ENCODE measurements at regions not wholly inside any gene's neighbourhood (a gene's known extent, or its start where the extent isn't known, plus 50 kb on each side); places are given as distances from the start of the nearest gene placed in this dataset.
A peak's percentile ranks its signal among the peaks of the same experiment; 100 is the strongest.
"Not testable (repeated sequence)": the region's sequence is repeated elsewhere in the genome, so short reads cannot be mapped to it uniquely, and the experiment has no call there.

GRCh38 chr1:182003953-182004586, 57.4 kb downstream of the ZNF648 start:
- peak; percentile 30 for DNase-seq (ENCODE audit: low spot score)

- DNase-seq (ENCODE audit: low spot score), result peak; percentile 1
These were observed 58.3 kb downstream of the ZNF648 start for GRCh38 chr1:182003025-182003725.

- no peak for DNase-seq (ENCODE audit: low spot score)
These were observed 58.9 kb downstream of the ZNF648 start for GRCh38 chr1:182002570-182002969.

- no peak for DNase-seq (ENCODE audit: low spot score)
These were observed 62.7 kb downstream of the ZNF648 start for GRCh38 chr1:181998858-181999257.

- no peak for DNase-seq (ENCODE audit: low spot score)
These were observed 69.4 kb downstream of the ZNF648 start for GRCh38 chr1:181992072-181992471.

GRCh38 chr1:181990728-181991127, 70.8 kb downstream of the ZNF648 start:
- no peak for DNase-seq (ENCODE audit: low spot score)

GRCh38 chr1:181989261-181989920, 72.1 kb downstream of the ZNF648 start:
- DNase-seq (ENCODE audit: low spot score), result no peak

GRCh38 chr1:181987996-181988395, 73.5 kb downstream of the ZNF648 start:
- DNase-seq (ENCODE audit: low spot score), result no peak

GRCh38 chr1:181987334-181987895, 74.1 kb downstream of the ZNF648 start:
- no peak for DNase-seq (ENCODE audit: low spot score)

- peak; percentile 4 for DNase-seq (ENCODE audit: low spot score)
These were observed 74.6 kb downstream of the ZNF648 start for GRCh38 chr1:181986907-181987305.

GRCh38 chr1:181985936-181986906, 75.3 kb downstream of the ZNF648 start:
- DNase-seq (ENCODE audit: low spot score), result no peak

GRCh38 chr1:181985281-181985680, 76.2 kb downstream of the ZNF648 start:
- no peak for DNase-seq (ENCODE audit: low spot score)

- no peak for DNase-seq (ENCODE audit: low spot score)
These were observed 77.5 kb downstream of the ZNF648 start for GRCh38 chr1:181984006-181984405.

GRCh38 chr1:181981821-181982220, 79.7 kb downstream of the ZNF648 start:
- DNase-seq (ENCODE audit: low spot score), result no peak

GRCh38 chr1:181972256-181972655, 89.3 kb downstream of the ZNF648 start:
- DNase-seq (ENCODE audit: low spot score), result no peak

- no peak for DNase-seq (ENCODE audit: low spot score)
These were observed 90.1 kb downstream of the ZNF648 start for GRCh38 chr1:181971424-181971823.

- DNase-seq (ENCODE audit: low spot score), result no peak
These were observed 91.6 kb downstream of the ZNF648 start for GRCh38 chr1:181969902-181970301.

GRCh38 chr1:181954696-181955095, 106.8 kb downstream of the ZNF648 start:
- not testable (repeated sequence) for DNase-seq (ENCODE audit: low spot score)

- not testable (repeated sequence) for DNase-seq (ENCODE audit: low spot score)
These were observed 107.3 kb downstream of the ZNF648 start for GRCh38 chr1:181954178-181954577.

- no peak for DNase-seq (ENCODE audit: low spot score)
These were observed 107.9 kb downstream of the ZNF648 start for GRCh38 chr1:181953596-181953995.

GRCh38 chr1:181951213-181951612, 110.3 kb downstream of the ZNF648 start:
- no peak for DNase-seq (ENCODE audit: low spot score)

Data from umbilical cord (tissue), 1 donor.